Activated CD8-positive, alpha-beta memory T cell treated with anti-CD3 and anti-CD28 coated beads for 48 hours (primary cell): ENCODE measurements at regions not wholly inside any gene's neighbourhood (a gene's known extent, or its start where the extent isn't known, plus 50 kb on each side); places are given as distances from the start of the nearest gene placed in this dataset.

ENCODE experiments used
- DNase-seq, 3 experiments: peaks; one replicate each; pipeline ENCODE4 v3.0.0-alpha.2; 2020; ENCODE audit warnings: low read depth in 2 of 3, low spot score in 2 of 3

GRCh38 chr5:158553962-158554336 lies 545.8 kb downstream of the EBF1 start:
- DNase-seq = no peak

- no peak for DNase-seq
These were observed 546.3 kb downstream of the EBF1 start for GRCh38 chr5:158553195-158553961.

GRCh38 chr5:158552241-158552640 lies 547.5 kb downstream of the EBF1 start:
- DNase-seq = no peak

- DNase-seq = no peak
These were observed 550.4 kb downstream of the EBF1 start for GRCh38 chr5:158549311-158549710.

GRCh38 chr5:158546748-158547147 lies 553.0 kb downstream of the EBF1 start:
- DNase-seq = no peak

GRCh38 chr5:158545949-158546530 lies 553.7 kb downstream of the EBF1 start:
- no peak for DNase-seq

- DNase-seq = no peak
These were observed 555.1 kb downstream of the EBF1 start for GRCh38 chr5:158544388-158545339.

GRCh38 chr5:158543539-158544387 lies 556.0 kb downstream of the EBF1 start:
- no peak for DNase-seq

GRCh38 chr5:158541536-158542297 lies 558.0 kb downstream of the EBF1 start:
- DNase-seq = no peak

GRCh38 chr5:158538506-158539074 lies 561.1 kb downstream of the EBF1 start:
- no peak for DNase-seq

GRCh38 chr5:158537366-158537765 lies 562.4 kb downstream of the EBF1 start:
- DNase-seq = no peak

GRCh38 chr5:158534203-158534602 lies 565.5 kb downstream of the EBF1 start:
- no peak for DNase-seq

GRCh38 chr5:158532739-158533138 lies 567.0 kb downstream of the EBF1 start:
- DNase-seq = no peak

- no peak for DNase-seq
These were observed 567.9 kb downstream of the EBF1 start for GRCh38 chr5:158531860-158532259.

GRCh38 chr5:158530115-158530514 lies 569.6 kb downstream of the EBF1 start:
- DNase-seq = no peak

- DNase-seq = no peak
These were observed 570.3 kb downstream of the EBF1 start for GRCh38 chr5:158529454-158529853.

- no peak for DNase-seq
These were observed 574.1 kb downstream of the EBF1 start for GRCh38 chr5:158525663-158526062.

GRCh38 chr5:158524070-158524469 lies 575.6 kb downstream of the EBF1 start:
- no peak for DNase-seq

- no peak for DNase-seq
These were observed 576.9 kb downstream of the EBF1 start for GRCh38 chr5:158522776-158523175.

- no peak for DNase-seq
These were observed 577.7 kb downstream of the EBF1 start for GRCh38 chr5:158521995-158522394.
